Astrocyte (in vitro differentiated cells and primary cell): ENCODE measurements at regions not wholly inside any gene's neighbourhood (a gene's known extent, or its start where the extent isn't known, plus 50 kb on each side); places are given as distances from the start of the nearest gene placed in this dataset.

Experiments
- DNase-seq: peaks from one replicate; pipeline ENCODE4 v3.0.0-alpha.2; 2010; ENCODE audit warnings: low read depth
- FAIRE-seq: peaks from 2 replicates; lab custom pipeline; 2011; peaks lifted over from hg19 to GRCh38; lab: Jason Lieb, UNC
- H2AFZ ChIP-seq: 2 replicates; pipeline ENCODE4 v1.6.0; 2012; ENCODE audit warnings: low read depth, low read length, inconsistent platforms
- H3K27ac ChIP-seq: 2 replicates; pipeline ENCODE4 v1.5.1; 2011; ENCODE audit warnings: low read depth, low read length, inconsistent platforms
- H3K27me3 ChIP-seq: 2 replicates; pipeline ENCODE4 v1.6.0; 2011; ENCODE audit warnings: low read length, inconsistent platforms; ENCODE audit not compliant: insufficient read depth
- H3K36me3 ChIP-seq: 2 replicates; pipeline ENCODE4 v1.5.1; 2011; ENCODE audit warnings: low read length, inconsistent platforms; ENCODE audit not compliant: insufficient read depth
- H3K4me1 ChIP-seq: 2 replicates; pipeline ENCODE4 v1.5.1; 2011; ENCODE audit warnings: low read length, inconsistent platforms; ENCODE audit not compliant: insufficient read depth
- H3K4me2 ChIP-seq: 2 replicates; pipeline ENCODE4 v1.6.0; 2012; ENCODE audit warnings: low read length, inconsistent platforms
- H3K4me3 ChIP-seq: 2 replicates; pipeline ENCODE4 v1.5.1; 2011; ENCODE audit warnings: low read depth, mild to moderate bottlenecking, low read length, inconsistent platforms; ENCODE audit not compliant: insufficient read depth
- H3K79me2 ChIP-seq: 2 replicates; pipeline ENCODE4 v1.6.0; 2012; ENCODE audit warnings: mild to moderate bottlenecking, low read length, inconsistent platforms; ENCODE audit not compliant: insufficient read depth
- H3K9ac ChIP-seq: 2 replicates; pipeline ENCODE4 v1.6.0; 2012; ENCODE audit warnings: mild to moderate bottlenecking, low read length, inconsistent platforms
- H3K9me3 ChIP-seq: 2 replicates; pipeline ENCODE4 v1.5.1; 2012; ENCODE audit warnings: low read depth, mild to moderate bottlenecking, low read length, inconsistent platforms; ENCODE audit not compliant: insufficient read depth
- H4K20me1 ChIP-seq: 2 replicates; pipeline ENCODE4 v1.6.0; 2012; ENCODE audit warnings: low read length, inconsistent platforms; ENCODE audit not compliant: insufficient read depth
- H3K27ac Mint-ChIP-seq: one replicate; pipeline ENCODE4 v1.8.0; 2021; ENCODE audit warnings: mild to moderate bottlenecking, mixed read lengths; ENCODE audit not compliant: unreplicated experiment
- H3K27me3 Mint-ChIP-seq: one replicate; pipeline ENCODE4 v1.8.0; 2021; ENCODE audit warnings: low read depth, mixed read lengths; ENCODE audit not compliant: unreplicated experiment
- H3K36me3 Mint-ChIP-seq: one replicate; pipeline ENCODE4 v1.8.0; 2021; ENCODE audit warnings: low read depth, mixed read lengths; ENCODE audit not compliant: unreplicated experiment
- H3K4me1 Mint-ChIP-seq: one replicate; pipeline ENCODE4 v1.8.0; 2021; ENCODE audit warnings: low read depth, mixed read lengths; ENCODE audit not compliant: unreplicated experiment
- H3K4me3 Mint-ChIP-seq: one replicate; pipeline ENCODE4 v1.8.0; 2021; ENCODE audit warnings: mild to moderate bottlenecking, moderate library complexity, mixed read lengths; ENCODE audit not compliant: unreplicated experiment
- H3K9me3 Mint-ChIP-seq: one replicate; pipeline ENCODE4 v1.8.0; 2021; ENCODE audit warnings: mild to moderate bottlenecking, mixed read lengths; ENCODE audit not compliant: unreplicated experiment
- CTCF ChIP-seq: IDR thresholded peaks from 2 replicates; pipeline ENCODE4 v1.5.1; 2011; ENCODE audit warnings: low read depth, mild to moderate bottlenecking, inconsistent platforms, low read length, moderate library complexity; ENCODE audit not compliant: insufficient read depth
- EZH2 ChIP-seq: IDR thresholded peaks from 2 replicates; pipeline ENCODE4 v1.6.1; 2012; ENCODE audit warnings: mild to moderate bottlenecking, low read length, inconsistent platforms; ENCODE audit not compliant: insufficient read depth

GRCh38 chr13:78228211-78228610 lies 309.6 kb upstream of the EDNRB start:
- no peaks in the 10 kb centered on the region for H3K36me3 Mint-ChIP-seq
- Histone ChIP-seq H3K9ac (no peak overlapping the region), H3K27me3 (peaks cover 5% of the 10 kb centered on the region), H3K4me3 (no peak overlapping the region), H3K4me2 (no peak overlapping the region), H3K79me2 (no peaks in the 10 kb centered on the region), H3K4me1 (peaks cover 4% of the 10 kb centered on the region), H4K20me1 (no peaks in the 10 kb centered on the region), H2AFZ (no peak overlapping the region), H3K36me3 (no peaks in the 10 kb centered on the region), H3K27ac (no peak overlapping the region), H3K9me3 (no peaks in the 10 kb centered on the region)
- no peak overlapping the region for H3K4me3 Mint-ChIP-seq
- no peak for TF ChIP-seq CTCF
- no peak for TF ChIP-seq EZH2
- peaks cover 2% of the 10 kb centered on the region for H3K9me3 Mint-ChIP-seq
- DNase-seq = peak; percentile 62
- no peaks in the 10 kb centered on the region for H3K4me1 Mint-ChIP-seq
- peaks cover 4% of the 10 kb centered on the region for H3K27me3 Mint-ChIP-seq
- no peak for FAIRE-seq
- no peak overlapping the region for H3K27ac Mint-ChIP-seq

GRCh38 chr13:78227709-78228108 lies 309.1 kb upstream of the EDNRB start:
- Histone ChIP-seq H3K4me3 (no peak overlapping the region), H3K9ac (no peak overlapping the region), H3K27me3 (peaks cover 8% of the 10 kb centered on the region), H3K4me1 (peaks cover 4% of the 10 kb centered on the region), H3K79me2 (no peaks in the 10 kb centered on the region), H3K27ac (no peak overlapping the region), H3K36me3 (no peaks in the 10 kb centered on the region), H2AFZ (no peak overlapping the region), H3K9me3 (no peaks in the 10 kb centered on the region), H3K4me2 (no peak overlapping the region), H4K20me1 (no peaks in the 10 kb centered on the region)
- peaks cover 2% of the 10 kb centered on the region for H3K9me3 Mint-ChIP-seq
- H3K36me3 Mint-ChIP-seq = no peaks in the 10 kb centered on the region
- no peak for FAIRE-seq
- H3K27ac Mint-ChIP-seq = no peak overlapping the region
- DNase-seq = no peak
- no peak overlapping the region for H3K4me3 Mint-ChIP-seq
- H3K27me3 Mint-ChIP-seq = peaks cover 3% of the 10 kb centered on the region
- no peaks in the 10 kb centered on the region for H3K4me1 Mint-ChIP-seq
- TF ChIP-seq CTCF (no peak), EZH2 (no peak)

GRCh38 chr13:78215458-78216108 lies 297.0 kb upstream of the EDNRB start:
- Mint-ChIP-seq H3K27ac (no peak overlapping the region), H3K4me1 (no peaks in the 10 kb centered on the region), H3K27me3 (no peaks in the 10 kb centered on the region), H3K36me3 (no peaks in the 10 kb centered on the region), H3K4me3 (no peak overlapping the region), H3K9me3 (no peaks in the 10 kb centered on the region)
- Histone ChIP-seq H3K36me3 (no peaks in the 10 kb centered on the region), H3K9me3 (no peaks in the 10 kb centered on the region), H3K4me3 (no peak overlapping the region), H2AFZ (no peak overlapping the region), H3K27ac (no peak overlapping the region), H3K4me1 (no peaks in the 10 kb centered on the region), H3K79me2 (no peaks in the 10 kb centered on the region), H3K4me2 (no peak overlapping the region), H4K20me1 (no peaks in the 10 kb centered on the region), H3K9ac (no peak overlapping the region), H3K27me3 (no peaks in the 10 kb centered on the region)
- DNase-seq = no peak
- TF ChIP-seq EZH2 (no peak), CTCF (no peak)
- FAIRE-seq = no peak
